Endothelial cell of umbilical vein (primary cell): ENCODE measurements at regions not wholly inside any gene's neighbourhood (a gene's known extent, or its start where the extent isn't known, plus 50 kb on each side); places are given as distances from the start of the nearest gene placed in this dataset.

Source experiments
- BruUV-seq: library from RNA; stranded (reverse); fragments of 400-500 nt; replicated peaks from 2 replicates; lab custom pipeline; 2021; lab: Mats Ljungman, UMichigan
- CTCF ChIA-PET: fragments of 300-600, 350-600 bp; sonication (Branson Sonifier 250); formaldehyde crosslinking; loops from one replicate; lab custom pipeline; 2021; ENCODE audit warnings: antibody characterized with exemption, inconsistent platforms; lab: Charles Lee
- POLR2A ChIA-PET: fragments of 300-600, 350-600 bp; sonication (Branson Sonifier 250); formaldehyde crosslinking; loops from one replicate; lab custom pipeline; 2021; ENCODE audit warnings: antibody characterized with exemption, inconsistent platforms; lab: Charles Lee
- DNase-seq: peaks from one replicate; pipeline ENCODE4 v3.0.0-alpha.2; 2011; ENCODE audit warnings: low read depth, low spot score
- FAIRE-seq: peaks from 2 replicates; lab custom pipeline; 2011; peaks lifted over from hg19 to GRCh38; lab: Jason Lieb, UNC
- H2AFZ ChIP-seq: 2 replicates; pipeline ENCODE4 v1.6.0; 2012; ENCODE audit warnings: low read depth, low read length, control low read depth, inconsistent platforms
- H3K27ac ChIP-seq: 2 replicates; pipeline ENCODE4 v1.5.1; 2011; ENCODE audit warnings: low read depth, mild to moderate bottlenecking, control low read depth, low read length, moderate library complexity; ENCODE audit not compliant: insufficient read depth
- H3K27me3 ChIP-seq, 2 experiments: 2 replicates each; pipeline versions ENCODE4 v1.6.0 to v1.6.1; 2011; ENCODE audit warnings: low read length in 2 of 2, mixed read lengths in 1 of 2; ENCODE audit not compliant: control insufficient read depth in 2 of 2, insufficient read depth in 2 of 2
- H3K36me3 ChIP-seq, 2 experiments: 2 replicates in 1 of 2; 3 replicates in 1 of 2; pipeline ENCODE4 v1.5.1; 2011; ENCODE audit warnings: low read length in 2 of 2, mild to moderate bottlenecking in 1 of 2, moderate library complexity in 1 of 2; ENCODE audit not compliant: control insufficient read depth in 2 of 2, insufficient read depth in 2 of 2; ENCODE audit errors: extremely low read depth in 1 of 2
- H3K4me1 ChIP-seq: 3 replicates; pipeline ENCODE4 v1.5.1; 2011; ENCODE audit warnings: mild to moderate bottlenecking, low read length; ENCODE audit not compliant: control insufficient read depth, insufficient read depth; ENCODE audit errors: extremely low read depth
- H3K4me2 ChIP-seq: 2 replicates; pipeline ENCODE4 v1.6.1; 2011; ENCODE audit warnings: low read length, control low read depth, mixed read lengths; ENCODE audit not compliant: insufficient read depth
- H3K4me3 ChIP-seq, 3 experiments: fragments of 200-600 bp in 1 of 3; sonication (generic), shearing (Covaris generic) in 1 of 3; replicated peaks in 1 of 3; 2 replicates each; pipeline ENCODE4 v1.5.1; 2011 to 2016; ENCODE audit warnings: control low read depth in 3 of 3, low read length in 3 of 3, mild to moderate bottlenecking in 2 of 3, inconsistent platforms in 1 of 3, low read depth in 1 of 3, moderate library complexity in 1 of 3; ENCODE audit not compliant: insufficient read depth in 1 of 3
- H3K79me2 ChIP-seq: 2 replicates; pipeline ENCODE4 v1.6.0; 2012; ENCODE audit warnings: low read length, inconsistent platforms; ENCODE audit not compliant: control insufficient read depth, insufficient read depth
- H3K9ac ChIP-seq: replicated peaks from 2 replicates; pipeline ENCODE3; 2011; ENCODE audit warnings: low read length, control low read depth; ENCODE audit not compliant: insufficient read depth; ENCODE audit errors: extremely low read depth
- H3K9me1 ChIP-seq: replicated peaks from 3 replicates; pipeline ENCODE4 v1.6.0; 2011; ENCODE audit warnings: mild to moderate bottlenecking, low read length; ENCODE audit not compliant: control insufficient read depth, insufficient read depth; ENCODE audit errors: extremely low read depth
- H3K9me3 ChIP-seq: replicated peaks from 2 replicates; pipeline ENCODE4 v1.5.1; 2012; ENCODE audit warnings: low read length, inconsistent platforms; ENCODE audit not compliant: control insufficient read depth, insufficient read depth
- H4K20me1 ChIP-seq: replicated peaks from 2 replicates; pipeline ENCODE3; 2011; ENCODE audit warnings: mild to moderate bottlenecking, low read length; ENCODE audit not compliant: control insufficient read depth, insufficient read depth; ENCODE audit errors: extremely low read depth
- EZH2 ChIP-seq: IDR thresholded peaks from 2 replicates; pipeline ENCODE4 v1.6.1; 2012; ENCODE audit warnings: borderline replicate concordance, low read depth, mild to moderate bottlenecking, moderate library complexity, low read length, inconsistent platforms; ENCODE audit not compliant: severe bottlenecking
- FOS ChIP-seq: IDR thresholded peaks from 2 replicates; pipeline ENCODE4 v1.6.1; 2011; ENCODE audit warnings: mild to moderate bottlenecking, low read length, moderate library complexity, borderline replicate concordance; ENCODE audit not compliant: insufficient read depth
- GATA2 ChIP-seq: IDR thresholded peaks from 2 replicates; pipeline ENCODE4 v1.7.0; 2011; ENCODE audit warnings: low read depth, mild to moderate bottlenecking, moderate library complexity, mixed read lengths, low read length; ENCODE audit not compliant: insufficient read length, insufficient read depth
- JUN ChIP-seq: IDR thresholded peaks from 2 replicates; pipeline ENCODE4 v1.6.1; 2011; ENCODE audit warnings: borderline replicate concordance, low read depth; ENCODE audit not compliant: insufficient read length, insufficient read depth
- MYC ChIP-seq: IDR thresholded peaks from one replicate; pipeline ENCODE4 v1.6.1; 2011; ENCODE audit warnings: mild to moderate bottlenecking, low read depth, low read length
- POLR2A ChIP-seq: IDR thresholded peaks from 2 replicates; pipeline ENCODE4 v1.6.1; 2012; ENCODE audit warnings: low read depth, mild to moderate bottlenecking, control low read depth, low read length
- POLR2AphosphoS5 ChIP-seq: IDR thresholded peaks from 2 replicates; pipeline ENCODE4 v1.6.1; 2012; ENCODE audit warnings: low read depth, mild to moderate bottlenecking, control low read depth, low read length, moderate library complexity; ENCODE audit not compliant: insufficient read depth
- dilution Hi-C: fragments of 300-500 bp; cut with MboI; formaldehyde crosslinking; loops from one replicate; pipeline ENCODE4 v1.15.0; 2019; ENCODE audit warnings: low sequenced_read_pairs; ENCODE audit not compliant: extremely low pct_ligation_motif_present
- intact Hi-C: fragments of 100-400 bp; cut with micrococcal nuclease; formaldehyde crosslinking; loops from one replicate; pipeline ENCODE4 v1.10.0; 2022
- TF ChIP-seq, protein P1 (sequence below), 2 donors: IDR thresholded peaks; 1 replicate in 1 of 2; 2 replicates in 1 of 2; pipeline ENCODE4 v1.5.1; 2011; ENCODE audit warnings: low read length in 2 of 2, mild to moderate bottlenecking in 2 of 2, moderate library complexity in 2 of 2, control low read depth in 1 of 2, inconsistent platforms in 1 of 2, low read depth in 1 of 2; ENCODE audit not compliant: insufficient read depth in 1 of 2; ENCODE audit errors: extremely low read depth in 1 of 2
- TF ChIP-seq, protein P2 (sequence below): IDR thresholded peaks from 2 replicates; pipeline ENCODE4 v1.6.1; 2011; ENCODE audit not compliant: insufficient read depth, insufficient read length

DNA sequence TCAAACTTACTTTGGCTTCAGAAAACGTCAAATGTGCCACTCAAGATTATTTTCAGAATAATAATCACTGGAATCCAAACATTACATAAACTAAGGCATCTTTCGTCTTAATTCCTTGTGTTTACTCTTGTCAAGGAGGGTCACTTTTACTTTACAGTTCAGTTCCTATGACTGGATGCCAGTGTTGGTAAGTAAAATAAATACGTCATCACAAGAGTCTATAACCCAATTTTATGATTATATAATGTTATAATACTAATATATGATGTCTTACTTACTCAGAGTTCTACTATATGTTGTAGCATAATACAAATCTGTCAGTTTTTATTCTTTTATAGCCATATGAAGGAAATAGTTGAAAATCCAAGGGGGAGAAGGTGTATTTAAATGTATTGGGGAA, 123.8 kb downstream of the GPR85 start:
- H3K4me3 ChIP-seq = no peak overlapping the region
- H2AFZ ChIP-seq = no peak overlapping the region
- no peak overlapping the region for H3K4me2 ChIP-seq
- FAIRE-seq (no peak), DNase-seq (no peak)
- no peaks in the 10 kb centered on the region for H3K4me1 ChIP-seq
- no peaks in the 10 kb centered on the region for H3K79me2 ChIP-seq
- dilution Hi-C loops = no loop called here
- H3K9ac ChIP-seq = no peak overlapping the region
- POLR2A ChIA-PET = no interaction called here
- H3K27me3 ChIP-seq = no peaks in the 10 kb centered on the region
- CTCF ChIA-PET = no interaction called here
- no peaks in the 10 kb centered on the region for H3K9me3 ChIP-seq
- intact Hi-C loops = no loop called here
- no peak overlapping the region for H3K27ac ChIP-seq
- H3K9me1 ChIP-seq = no peaks in the 10 kb centered on the region
- no peaks in the 10 kb centered on the region for H3K36me3 ChIP-seq
- no TSS peak for BruUV-seq
- TF ChIP-seq GATA2 (no peak), JUN (no peak), FOS (no peak), MYC (no peak), EZH2 (no peak), POLR2AphosphoS5 (no peak), POLR2A (no peak)
- TF ChIP-seq, protein P1, sequence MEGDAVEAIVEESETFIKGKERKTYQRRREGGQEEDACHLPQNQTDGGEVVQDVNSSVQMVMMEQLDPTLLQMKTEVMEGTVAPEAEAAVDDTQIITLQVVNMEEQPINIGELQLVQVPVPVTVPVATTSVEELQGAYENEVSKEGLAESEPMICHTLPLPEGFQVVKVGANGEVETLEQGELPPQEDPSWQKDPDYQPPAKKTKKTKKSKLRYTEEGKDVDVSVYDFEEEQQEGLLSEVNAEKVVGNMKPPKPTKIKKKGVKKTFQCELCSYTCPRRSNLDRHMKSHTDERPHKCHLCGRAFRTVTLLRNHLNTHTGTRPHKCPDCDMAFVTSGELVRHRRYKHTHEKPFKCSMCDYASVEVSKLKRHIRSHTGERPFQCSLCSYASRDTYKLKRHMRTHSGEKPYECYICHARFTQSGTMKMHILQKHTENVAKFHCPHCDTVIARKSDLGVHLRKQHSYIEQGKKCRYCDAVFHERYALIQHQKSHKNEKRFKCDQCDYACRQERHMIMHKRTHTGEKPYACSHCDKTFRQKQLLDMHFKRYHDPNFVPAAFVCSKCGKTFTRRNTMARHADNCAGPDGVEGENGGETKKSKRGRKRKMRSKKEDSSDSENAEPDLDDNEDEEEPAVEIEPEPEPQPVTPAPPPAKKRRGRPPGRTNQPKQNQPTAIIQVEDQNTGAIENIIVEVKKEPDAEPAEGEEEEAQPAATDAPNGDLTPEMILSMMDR (IDR thresholded peaks at IDR 0.05; ENCODE audit: extremely low read depth in 1 of 2, insufficient read depth in 1 of 2, low read depth in 1 of 2, low read length in 2 of 2) = no peak
- TF ChIP-seq, protein P2, sequence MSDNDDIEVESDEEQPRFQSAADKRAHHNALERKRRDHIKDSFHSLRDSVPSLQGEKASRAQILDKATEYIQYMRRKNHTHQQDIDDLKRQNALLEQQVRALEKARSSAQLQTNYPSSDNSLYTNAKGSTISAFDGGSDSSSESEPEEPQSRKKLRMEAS = no peak
- H4K20me1 ChIP-seq = no peaks in the 10 kb centered on the region
